Adrenal gland (tissue), 9 donors: ENCODE measurements at regions not wholly inside any gene's neighbourhood (a gene's known extent, or its start where the extent isn't known, plus 50 kb on each side); places are given as distances from the start of the nearest gene placed in this dataset.

Source experiments
- DNase-seq, 7 donors: peaks; one replicate each; pipeline ENCODE4 v3.0.0-alpha.2; 2019 to 2020
- H3K27ac ChIP-seq, 5 donors: fragments of 200-600 bp; sonication (generic) in 4 of 5; 1 replicate in 3 of 5; 2 replicates in 2 of 5; pipeline versions ENCODE4 v1.5.1 to v1.8.0; 2016 to 2020; ENCODE audit warnings: mild to moderate bottlenecking in 1 of 5
- H3K27me3 ChIP-seq: fragments of 200-600 bp; 2 replicates; pipeline ENCODE4 v1.8.0; 2021
- H3K36me3 ChIP-seq, 2 donors: fragments of 200-600 bp; replicated peaks in 1 of 2; 1 replicate in 1 of 2; 2 replicates in 1 of 2; pipeline versions ENCODE4 v1.5.1 to v1.8.0; 2018 to 2022
- H3K4me1 ChIP-seq, 2 donors: fragments of 200-600 bp; replicated peaks in 1 of 2; 1 replicate in 1 of 2; 2 replicates in 1 of 2; pipeline versions ENCODE4 v1.5.1 to v1.8.0; 2018 to 2021
- H3K4me3 ChIP-seq, 4 donors: fragments of 200-600 bp; sonication (generic) in 3 of 4; one replicate each; pipeline ENCODE4 v1.5.1; 2016 to 2018
- H3K9me3 ChIP-seq, 3 donors: fragments of 200-600 bp; sonication (generic) in 1 of 3; replicated peaks in 1 of 3; 1 replicate in 2 of 3; 2 replicates in 1 of 3; pipeline versions ENCODE4 v1.5.1 to v1.8.0; 2016 to 2021
- CTCF ChIP-seq, 6 experiments: fragments of 450-650 bp in 4 of 6; fragments of 200-600 bp in 2 of 6; sonication (generic) in 1 of 6; IDR thresholded peaks; 1 replicate in 5 of 6; 2 replicates in 1 of 6; pipeline versions ENCODE4 v1.5.1 to v1.8.0; 2016 to 2021; ENCODE audit warnings: antibody characterized with exemption in 6 of 6, mild to moderate bottlenecking in 2 of 6, moderate library complexity in 1 of 6
- POLR2A ChIP-seq, 2 donors: fragments of 450-650 bp; IDR thresholded peaks; one replicate each; pipeline ENCODE4 v1.6.1; 2017; ENCODE audit warnings: antibody characterized with exemption in 2 of 2, mild to moderate bottlenecking in 2 of 2, moderate library complexity in 1 of 2
- WGBS, 4 donors: extraction: QIAGEN DNeasy Blood & Tissue Kit in 2 of 4; methylation state at CpG; one replicate each; pipeline versions ENCODE4 v1.1.5 to v1.1.7; 2013 to 2017; 5-methylcytosine and 5-hydroxymethylcytosine counted together
- intact Hi-C, 2 donors: fragments of 100-400 bp; cut with DNase I; formaldehyde crosslinking; loops; one replicate each; pipeline versions ENCODE4 v1.14.1 to v1.15.0; 2022 to 2023
- donor health status: healthy with polysubstance abuse.
- donor health status: Bipolar disorder and iron deficiency.
- donor health status: DM: yes; HTN: yes; CAD: no.
- donor health status: DM: no; HTN: no; CAD: no.
- donor health status: DM: no; HTN: no; CAD: no.

- no peaks in the 10 kb centered on the region for H3K27me3 ChIP-seq
- H3K27ac ChIP-seq: no peak overlapping the region
- 21 to 53% (median 44%) methylated on average over 3 of the region's 3 CpGs for WGBS, 4 donors
- H3K4me1 ChIP-seq: no peaks in the 10 kb centered on the region
- no peak for TF ChIP-seq CTCF (IDR thresholded peaks at IDR 0.05)
- no peak for TF ChIP-seq POLR2A (IDR thresholded peaks at IDR 0.05)
- H3K9me3 ChIP-seq: no peaks in the 10 kb centered on the region
- intact Hi-C loops: no loop called here
- no peak for DNase-seq
- no peak overlapping the region for H3K4me3 ChIP-seq
- no peaks in the 10 kb centered on the region for H3K36me3 ChIP-seq
These were observed 154.0 kb upstream of the SYNPR start for GRCh38 chr3:63124090-63124489.

- 69 to 73% (median 71%) methylated on average over 2 of the region's 2 CpGs for WGBS, 4 donors
- H3K4me3 ChIP-seq: no peak overlapping the region
- intact Hi-C loops: no loop called here
- H3K36me3 ChIP-seq: no peaks in the 10 kb centered on the region
- TF ChIP-seq POLR2A (IDR thresholded peaks at IDR 0.05) (no peak), CTCF (IDR thresholded peaks at IDR 0.05) (no peak)
- no peaks in the 10 kb centered on the region for H3K27me3 ChIP-seq
- DNase-seq: no peak
- no peaks in the 10 kb centered on the region for H3K4me1 ChIP-seq
- no peak overlapping the region for H3K27ac ChIP-seq
- no peaks in the 10 kb centered on the region for H3K9me3 ChIP-seq
These were observed 151.6 kb upstream of the SYNPR start for GRCh38 chr3:63126530-63126929.

GRCh38 chr3:63128380-63128779 lies 149.7 kb upstream of the SYNPR start:
- Histone ChIP-seq H3K9me3 (no peaks in the 10 kb centered on the region), H3K4me1 (no peaks in the 10 kb centered on the region), H3K27me3 (no peaks in the 10 kb centered on the region), H3K27ac (no peak overlapping the region), H3K4me3 (no peak overlapping the region), H3K36me3 (no peaks in the 10 kb centered on the region)
- DNase-seq: no peak
- TF ChIP-seq POLR2A (IDR thresholded peaks at IDR 0.05): no peak
- intact Hi-C loops: no loop called here
- 59 to 66% (median 62%) methylated on average over 3 of the region's 3 CpGs for WGBS, 4 donors

GRCh38 chr3:63130625-63131024 lies 147.5 kb upstream of the SYNPR start:
- Histone ChIP-seq H3K4me3 (no peak overlapping the region), H3K4me1 (no peaks in the 10 kb centered on the region), H3K27ac (no peak overlapping the region), H3K27me3 (no peaks in the 10 kb centered on the region), H3K9me3 (no peaks in the 10 kb centered on the region), H3K36me3 (no peaks in the 10 kb centered on the region)
- no peak for DNase-seq
- intact Hi-C loops: loop anchor here in 1 of 2 donors (5.0 kb wide), 1 partner anchor 473 kb away; no protein-coding TSS in a partner anchor
- 29 to 57% (median 46%) methylated on average over 3 of the region's 3 CpGs for WGBS, 4 donors
- TF ChIP-seq CTCF (IDR thresholded peaks at IDR 0.05) (no peak), POLR2A (IDR thresholded peaks at IDR 0.05) (no peak)

- no peak overlapping the region for H3K27ac ChIP-seq
- 57 to 76% (median 74%) methylated on average over 6 of the region's 6 CpGs for WGBS, 4 donors
- no peaks in the 10 kb centered on the region for H3K36me3 ChIP-seq
- no peak overlapping the region for H3K4me3 ChIP-seq
- intact Hi-C loops: loop anchor here in 1 of 2 donors (5.0 kb wide), 1 partner anchor 475 kb away; no protein-coding TSS in a partner anchor
- DNase-seq: no peak
- TF ChIP-seq POLR2A (IDR thresholded peaks at IDR 0.05) (no peak), CTCF (IDR thresholded peaks at IDR 0.05) (no peak)
- H3K4me1 ChIP-seq: no peaks in the 10 kb centered on the region
- H3K27me3 ChIP-seq: no peaks in the 10 kb centered on the region
- no peaks in the 10 kb centered on the region for H3K9me3 ChIP-seq
These were observed 145.5 kb upstream of the SYNPR start for GRCh38 chr3:63132461-63133250.
